IMR-90 (cell line): ENCODE measurements at regions not wholly inside any gene's neighbourhood (a gene's known extent, or its start where the extent isn't known, plus 50 kb on each side); places are given as distances from the start of the nearest gene placed in this dataset. TPM values are rescaled to one million over a fixed set of nuclear protein-coding genes. Genes with fewer than 3 reads are reported as not detected.
"Not testable (repeated sequence)": the region's sequence is repeated elsewhere in the genome, so short reads cannot be mapped to it uniquely, and the experiment has no call there.

Experiments
- ATAC-seq: fragments of 200-7000 bp; cut with Tn5 transposase; 2 replicates; pipeline ENCODE4 v1.9.1; 2020; ENCODE audit warnings: low read depth, mild to moderate bottlenecking, moderate library complexity
- BruUV-seq: library from RNA; stranded (reverse); fragments of 400-500 nt; replicated peaks from 2 replicates; lab custom pipeline; 2021; lab: Mats Ljungman, UMichigan
- CTCF ChIA-PET: fragments of 300-600 bp; formaldehyde crosslinking; extraction: SDS; loops from one replicate; lab custom pipeline; 2021; ENCODE audit warnings: antibody characterized with exemption; lab: Yijun Ruan, JAX
- POLR2A ChIA-PET: fragments of 300-600 bp; sonication (Branson Sonifier 250); formaldehyde crosslinking; loops from one replicate; lab custom pipeline; 2022; ENCODE audit warnings: antibody characterized with exemption; ENCODE audit not compliant: unreplicated experiment; lab: Charles Lee
- DNase-seq: peaks from one replicate; pipeline ENCODE4 v3.0.0; 2013
- H2AFZ ChIP-seq: replicated peaks from 2 replicates; pipeline ENCODE3; 2013; ENCODE audit warnings: low read length, mild to moderate bottlenecking; ENCODE audit not compliant: poor library complexity
- H2AK5ac ChIP-seq: 2 replicates; pipeline ENCODE4 v1.6.1; 2013; ENCODE audit warnings: low read depth, low read length, inconsistent platforms
- H2AK9ac ChIP-seq: replicated peaks from 2 replicates; pipeline ENCODE3; 2013; ENCODE audit warnings: mild to moderate bottlenecking, low read depth, low read length, moderate library complexity; ENCODE audit not compliant: poor library complexity
- H2BK120ac ChIP-seq: 2 replicates; pipeline ENCODE4 v1.6.1; 2013; ENCODE audit warnings: low read depth, low read length, inconsistent platforms
- H2BK15ac ChIP-seq: 3 replicates; pipeline ENCODE4 v1.6.1; 2013; ENCODE audit warnings: low read depth, low read length, inconsistent platforms
- H2BK20ac ChIP-seq: 2 replicates; pipeline ENCODE4 v1.6.1; 2013; ENCODE audit warnings: low read depth, mild to moderate bottlenecking, inconsistent platforms, low read length, moderate library complexity
- H2BK5ac ChIP-seq: 2 replicates; pipeline ENCODE4 v1.6.1; 2013; ENCODE audit warnings: mild to moderate bottlenecking, low read depth, low read length, inconsistent platforms; ENCODE audit not compliant: poor library complexity, severe bottlenecking
- H3K14ac ChIP-seq: replicated peaks from 2 replicates; pipeline ENCODE4 v1.6.1; 2013; ENCODE audit warnings: low read depth, low read length, inconsistent platforms
- H3K18ac ChIP-seq: 2 replicates; pipeline ENCODE4 v1.6.1; 2013; ENCODE audit warnings: low read depth, low read length, control low read depth
- H3K23ac ChIP-seq: 2 replicates; pipeline ENCODE4 v1.6.1; 2013; ENCODE audit warnings: low read depth, low read length, inconsistent platforms
- H3K27ac ChIP-seq: 2 replicates; pipeline ENCODE4 v1.5.1; 2013; ENCODE audit warnings: mild to moderate bottlenecking, control low read depth, low read length; ENCODE audit not compliant: insufficient read depth
- H3K27me3 ChIP-seq: 2 replicates; pipeline ENCODE4 v1.6.1; 2013; ENCODE audit warnings: low read length; ENCODE audit not compliant: control insufficient read depth, insufficient read depth
- H3K36me3 ChIP-seq: 2 replicates; pipeline ENCODE4 v1.6.1; 2013; ENCODE audit warnings: low read length, mixed read lengths; ENCODE audit not compliant: control insufficient read depth, insufficient read depth
- H3K4ac ChIP-seq: 2 replicates; pipeline ENCODE4 v1.6.1; 2013; ENCODE audit warnings: low read depth, low read length, inconsistent platforms
- H3K4me1 ChIP-seq: 2 replicates; pipeline ENCODE4 v1.6.1; 2013; ENCODE audit warnings: low read length, mixed read lengths; ENCODE audit not compliant: control insufficient read depth, insufficient read depth
- H3K4me2 ChIP-seq: 2 replicates; pipeline ENCODE4 v1.6.1; 2013; ENCODE audit warnings: low read depth, mild to moderate bottlenecking, control low read depth, low read length, moderate library complexity
- H3K4me3 ChIP-seq: 2 replicates; pipeline ENCODE4 v1.5.1; 2013; ENCODE audit warnings: low read depth, mild to moderate bottlenecking, control low read depth, low read length, moderate library complexity; ENCODE audit not compliant: insufficient read depth
- H3K56ac ChIP-seq: 2 replicates; pipeline ENCODE4 v1.6.1; 2013; ENCODE audit warnings: low read length, inconsistent platforms; ENCODE audit not compliant: insufficient read depth; ENCODE audit errors: extremely low read depth
- H3K79me1 ChIP-seq, 2 experiments: 2 replicates each; pipeline ENCODE4 v1.6.1; 2013; ENCODE audit warnings: low read length in 2 of 2, inconsistent platforms in 1 of 2, low read depth in 1 of 2
- H3K9ac ChIP-seq: 2 replicates; pipeline ENCODE4 v1.6.1; 2013; ENCODE audit warnings: low read depth, low read length, control low read depth
- H3K9me1 ChIP-seq: 2 replicates; pipeline ENCODE4 v1.6.1; 2013; ENCODE audit warnings: low read length, inconsistent platforms; ENCODE audit not compliant: insufficient read depth
- H3K9me3 ChIP-seq: 2 replicates; pipeline ENCODE4 v1.6.1; 2013; ENCODE audit warnings: low read length; ENCODE audit not compliant: control insufficient read depth, insufficient read depth
- H4K20me1 ChIP-seq: 2 replicates; pipeline ENCODE4 v1.6.1; 2013; ENCODE audit warnings: low read length, inconsistent platforms; ENCODE audit not compliant: insufficient read depth
- H4K5ac ChIP-seq: 2 replicates; pipeline ENCODE4 v1.6.1; 2013; ENCODE audit warnings: mild to moderate bottlenecking, low read depth, low read length, control low read depth
- H4K8ac ChIP-seq, 2 experiments: 2 replicates each; pipeline ENCODE4 v1.6.1; 2013; ENCODE audit warnings: low read depth in 2 of 2, low read length in 2 of 2, control low read depth in 1 of 2, inconsistent platforms in 1 of 2
- H4K91ac ChIP-seq: 2 replicates; pipeline ENCODE4 v1.6.1; 2013; ENCODE audit warnings: low read depth, low read length, inconsistent platforms; ENCODE audit not compliant: insufficient read depth
- WGBS, 2 experiments: methylation state at CpG; one replicate each; pipeline versions ENCODE4 v1.1.5 to v1.1.7; 2013; ENCODE audit warnings: missing lambda C conversion rate in 2 of 2; ENCODE audit not compliant: insufficient read length in 1 of 2; ENCODE audit errors: extremely low coverage in 2 of 2; 5-methylcytosine and 5-hydroxymethylcytosine counted together
- dilution Hi-C: fragments of 300-500 bp; cut with HindIII; formaldehyde crosslinking; loops from one replicate; pipeline ENCODE4 v1.14.3; 2018; ENCODE audit warnings: low sequenced_read_pairs; ENCODE audit not compliant: unreplicated experiment
- in situ Hi-C: fragments of 300-500 bp; cut with MboI; formaldehyde crosslinking; loops from 3 replicates; pipeline ENCODE4 v1.14.3; 2019; ENCODE audit warnings: low sequenced_read_pairs, inconsistent platforms, mixed read lengths
- intact Hi-C: fragments of 100-400 bp; cut with micrococcal nuclease; formaldehyde crosslinking; loops from 2 replicates; pipeline ENCODE4 v1.10.0; 2022
- microRNA-seq, 2 experiments: library from miRNA; stranded (forward) in 1 of 2; unstranded in 1 of 2; fragments of 10-50 nt in 1 of 2; fragments of <30 nt in 1 of 2; gene quantifications in 1 of 2; microRNA quantifications in 1 of 2; one replicate each; pipeline versions ENCODE3 to v1.1.0; 2013 to 2020; ENCODE audit not compliant: insufficient read depth in 1 of 2, insufficient read length in 1 of 2, unreplicated experiment in 1 of 2
- small RNA-seq, 5 experiments: library from RNA; depleted of rRNA; stranded (forward); fragments of <200 nt; gene quantifications; one replicate each; pipeline ENCODE3, GENCODE V24; 2012

GRCh38 chr2:110031722-110032327, 83.8 kb downstream of the MALL start:
- H3K79me1 ChIP-seq, H3K27me3 ChIP-seq, H3K14ac ChIP-seq, H2BK20ac ChIP-seq, intact Hi-C loops, H3K9me3 ChIP-seq, H2BK15ac ChIP-seq, H2AFZ ChIP-seq, H3K23ac ChIP-seq, H2AK9ac ChIP-seq, H2BK5ac ChIP-seq, H4K5ac ChIP-seq, H3K4me1 ChIP-seq, H3K9me1 ChIP-seq, H3K9ac ChIP-seq, CTCF ChIA-PET, BruUV-seq, dilution Hi-C loops, H3K27ac ChIP-seq, H2BK120ac ChIP-seq, ATAC-seq, H3K4me3 ChIP-seq, H3K18ac ChIP-seq, H3K4ac ChIP-seq, H4K20me1 ChIP-seq, in situ Hi-C loops, H3K4me2 ChIP-seq, H4K8ac ChIP-seq, DNase-seq, H3K36me3 ChIP-seq, H2AK5ac ChIP-seq, POLR2A ChIA-PET, H4K91ac ChIP-seq, H3K56ac ChIP-seq: not testable (repeated sequence)
- no CpG with 5 or more reads among the region's 3 CpGs for WGBS, 2 experiments

Small RNA genes in the stretch of these regions (microRNA-seq; reads per million reads assigned to microRNA genes)
- not detected for gene GPAA1P1 (ENCODE audit: insufficient read depth, insufficient read length)

Small RNA genes in the stretch of these regions (small RNA-seq; reads per million reads assigned to genes)
- gene GPAA1P1: 0 reads per million in 5 experiments
